Activated T-cell treated with anti-CD3 and anti-CD28 coated beads for 24 hours (primary cell): ENCODE measurements at regions not wholly inside any gene's neighbourhood (a gene's known extent, or its start where the extent isn't known, plus 50 kb on each side); places are given as distances from the start of the nearest gene placed in this dataset.
A peak's percentile ranks its signal among the peaks of the same experiment; 100 is the strongest.
"Not testable (repeated sequence)": the region's sequence is repeated elsewhere in the genome, so short reads cannot be mapped to it uniquely, and the experiment has no call there.

Experiments used
- DNase-seq: peaks from one replicate; pipeline ENCODE4 v3.0.0-alpha.2; 2020; ENCODE audit warnings: low read depth

DNA sequence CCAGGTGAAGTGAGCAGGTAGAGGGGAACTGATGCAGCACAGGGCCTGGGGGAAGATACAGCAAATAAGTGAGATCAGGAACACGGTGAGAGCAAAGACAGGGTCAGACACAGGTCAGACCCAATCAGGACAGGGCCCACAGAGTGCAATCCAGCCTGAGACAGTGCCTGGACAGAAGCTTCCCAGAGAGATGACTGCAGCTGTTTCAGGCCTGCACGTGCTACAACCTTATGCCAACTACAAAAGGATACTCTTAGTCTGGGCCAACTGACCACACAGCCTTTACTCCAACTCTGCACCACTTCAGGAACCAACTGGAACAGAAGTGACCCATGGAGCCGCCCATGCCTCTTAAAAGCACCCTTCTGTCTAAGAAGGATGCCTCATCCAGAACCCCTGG lies 228.0 kb downstream of the TOMM20 start:
- no peak for DNase-seq

DNA sequence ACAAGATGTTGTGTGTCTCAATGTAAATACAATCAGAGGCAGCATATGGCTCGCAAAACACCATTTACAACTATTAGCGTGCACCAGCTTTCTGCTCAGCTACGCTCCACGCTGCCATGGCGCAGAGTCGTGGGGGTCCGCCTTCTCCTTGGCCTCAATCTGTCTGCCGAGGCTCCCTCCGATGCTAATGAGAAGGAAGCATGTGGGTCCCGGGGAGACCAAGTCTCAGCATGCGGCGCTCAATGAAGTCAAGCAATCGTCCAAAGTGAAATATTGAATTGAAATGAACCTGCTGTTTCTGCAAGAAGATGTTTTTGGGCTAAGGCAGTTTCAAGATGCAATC lies 228.9 kb downstream of the TOMM20 start:
- DNase-seq: no peak

DNA sequence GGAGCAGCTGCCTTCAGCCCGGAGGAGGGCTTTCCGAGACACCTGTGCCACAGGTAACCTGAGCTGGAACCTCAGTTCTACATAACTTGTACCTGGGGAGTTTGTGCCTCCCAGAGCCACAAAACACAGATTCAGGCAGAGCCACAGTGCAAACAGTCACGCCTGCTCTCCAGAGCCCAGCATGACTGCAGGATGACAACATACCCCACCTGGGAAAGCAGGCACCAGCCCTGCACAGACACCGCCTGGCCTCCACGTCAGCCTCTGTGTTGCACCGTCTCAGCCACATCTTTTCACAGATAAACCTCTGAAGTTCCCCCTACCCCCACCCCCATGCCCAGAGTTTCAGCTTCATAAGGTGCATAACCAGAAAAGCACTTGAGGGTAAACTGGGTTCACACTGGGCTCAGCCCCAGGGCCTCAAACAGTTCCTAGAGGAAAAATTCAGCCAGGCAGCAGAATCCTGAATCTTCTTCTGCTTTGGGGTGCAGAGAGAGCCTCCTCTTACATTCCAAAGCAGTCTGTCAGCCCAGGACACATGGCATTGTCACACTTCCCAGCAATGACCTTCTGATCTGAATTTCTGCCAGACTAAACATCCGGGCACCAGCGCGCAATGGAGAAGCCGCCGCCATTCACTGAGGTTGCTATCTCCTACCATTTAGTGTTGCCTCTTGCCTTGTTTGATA lies 229.5 kb downstream of the TOMM20 start:
- DNase-seq: no peak

GRCh38 chr1:234898455-234899033 lies 230.1 kb downstream of the TOMM20 start:
- DNase-seq: no peak

DNA sequence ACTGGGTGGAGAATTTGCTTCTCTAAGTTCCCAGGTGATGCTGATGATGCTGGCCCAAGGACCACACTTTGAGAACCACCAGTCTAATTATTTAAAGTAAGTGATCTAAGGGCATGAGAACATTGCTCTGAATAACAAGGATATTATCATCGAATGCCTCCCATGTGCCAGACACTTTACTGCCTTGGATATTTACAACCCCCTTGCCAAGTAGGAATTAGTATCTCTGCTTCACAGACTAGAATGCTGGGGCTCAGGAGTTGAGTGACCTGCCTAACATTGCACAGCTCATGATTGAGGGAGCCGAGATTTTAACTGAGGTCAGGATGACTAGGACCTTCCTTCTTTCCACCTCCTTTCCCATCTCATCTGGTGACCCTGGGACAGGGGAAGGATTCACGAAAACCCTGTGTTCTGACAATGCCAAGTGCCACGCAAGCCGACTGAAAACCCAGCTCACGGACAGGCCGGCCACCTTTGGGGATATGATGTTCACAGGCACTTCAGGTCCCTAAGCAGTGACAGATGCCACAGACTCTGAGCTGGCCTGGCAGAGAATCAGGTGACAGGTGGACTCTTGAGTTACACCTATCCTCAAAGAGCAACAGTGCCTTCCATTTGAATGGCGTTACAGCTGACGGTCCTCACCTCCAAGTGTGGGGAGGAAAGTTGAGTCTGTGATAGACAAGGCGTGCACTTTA lies 230.7 kb downstream of the TOMM20 start:
- no peak for DNase-seq

DNA sequence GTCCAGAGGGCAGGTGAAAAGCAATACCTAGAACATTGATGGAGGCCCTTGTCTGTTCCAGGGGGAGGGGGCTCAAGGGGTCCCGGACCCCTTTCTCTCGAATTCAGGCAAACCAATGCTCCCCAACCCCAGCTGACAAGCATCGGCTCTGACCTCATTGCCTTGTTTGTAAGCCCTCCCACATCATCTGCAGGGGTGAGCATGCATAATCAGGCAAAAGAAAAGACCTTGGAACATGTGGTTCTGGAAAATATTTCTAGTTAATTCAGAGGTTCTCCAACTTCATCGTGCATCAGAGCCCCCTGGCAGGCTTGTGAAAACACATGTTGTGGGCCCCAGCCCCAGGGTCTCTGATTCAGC lies 231.3 kb downstream of the TOMM20 start:
- no peak for DNase-seq

GRCh38 chr1:234896477-234897389 lies 231.9 kb downstream of the TOMM20 start:
- no peak for DNase-seq

DNA sequence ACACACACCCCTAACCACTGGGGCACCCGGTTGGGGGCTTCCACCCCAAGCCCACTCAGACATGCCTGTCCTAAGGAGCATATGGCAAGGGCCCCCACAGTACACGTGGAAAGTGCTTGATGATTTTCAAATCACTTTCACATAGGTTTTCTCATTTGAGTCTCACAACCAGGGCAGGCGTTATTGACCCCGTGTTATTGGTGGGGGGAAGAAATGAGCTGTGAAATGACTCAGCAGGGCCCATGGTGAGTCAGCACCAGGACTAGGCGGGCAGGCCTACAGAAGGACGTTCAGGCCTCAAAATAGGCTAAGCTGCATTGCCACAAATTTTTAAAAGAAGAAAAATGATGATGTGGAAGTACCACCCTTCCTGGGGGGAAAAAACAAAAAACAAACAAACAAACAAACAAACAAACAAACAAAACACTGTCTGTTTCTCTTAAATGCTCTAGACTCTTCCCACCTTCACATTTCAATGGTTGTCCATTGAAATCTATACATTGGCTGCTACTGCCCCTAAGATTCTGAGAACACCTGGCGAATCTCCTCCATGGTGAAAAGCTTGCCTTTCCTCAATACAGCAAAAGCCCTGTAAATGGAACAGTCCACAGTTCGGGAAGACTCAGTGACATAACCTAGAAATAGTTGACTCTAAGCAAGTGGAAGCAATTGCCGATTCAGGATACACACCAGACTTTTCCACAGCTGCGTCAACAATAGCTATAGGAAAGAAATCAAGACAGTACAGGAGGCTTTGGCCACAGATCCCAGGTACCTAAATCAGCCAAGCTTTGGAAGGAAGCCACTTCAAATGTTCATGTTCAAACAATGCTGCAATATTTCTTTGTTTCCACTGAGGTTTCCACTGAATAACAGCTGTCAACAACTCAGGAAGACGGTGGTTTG lies 234.7 kb downstream of the TOMM20 start:
- DNase-seq: peak; percentile 25

GRCh38 chr1:234893359-234893724 lies 235.3 kb downstream of the TOMM20 start:
- no peak for DNase-seq

DNA sequence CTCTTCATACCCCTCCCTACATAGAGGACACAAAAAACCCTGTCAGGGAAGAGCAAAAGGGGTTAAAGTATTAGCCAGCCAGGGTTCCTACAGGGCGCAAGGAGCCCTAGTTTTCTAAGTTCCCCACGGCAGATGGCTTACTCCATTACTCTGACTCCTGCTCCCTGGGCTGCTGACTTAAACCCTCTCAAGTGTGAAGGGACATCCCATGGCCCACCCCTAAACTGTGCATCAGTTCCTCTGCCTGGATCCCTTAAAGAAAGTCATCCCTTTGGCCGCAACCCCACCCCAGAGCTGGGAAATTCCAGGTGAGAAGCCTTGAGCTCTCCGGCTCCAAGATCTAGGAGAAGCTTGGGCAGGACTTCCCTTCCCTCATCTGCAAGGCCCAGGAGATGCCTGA lies 236.0 kb downstream of the TOMM20 start:
- DNase-seq: no peak

DNA sequence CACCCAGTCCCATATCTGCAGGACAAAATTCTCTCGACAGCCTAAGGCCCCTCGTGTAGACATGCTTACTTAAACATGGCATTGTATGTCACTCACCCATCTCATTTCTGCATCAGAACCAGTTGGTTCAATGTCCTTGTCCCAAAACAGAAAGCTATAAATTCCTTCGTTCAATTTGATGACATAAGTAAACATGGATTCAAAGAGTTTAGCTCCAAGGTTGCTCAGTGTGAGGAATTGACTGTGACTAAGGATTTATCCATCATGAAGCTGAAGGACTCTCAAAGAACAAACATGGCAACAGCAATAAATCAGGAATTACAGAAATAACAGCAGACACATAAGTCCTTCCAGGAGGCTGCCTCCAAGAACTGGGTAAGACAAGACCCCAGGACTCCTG lies 237.2 kb downstream of the TOMM20 start:
- no peak for DNase-seq

- no peak for DNase-seq
Observed at GRCh38 chr1:234889643-234890042, 239.0 kb downstream of the TOMM20 start.

DNA sequence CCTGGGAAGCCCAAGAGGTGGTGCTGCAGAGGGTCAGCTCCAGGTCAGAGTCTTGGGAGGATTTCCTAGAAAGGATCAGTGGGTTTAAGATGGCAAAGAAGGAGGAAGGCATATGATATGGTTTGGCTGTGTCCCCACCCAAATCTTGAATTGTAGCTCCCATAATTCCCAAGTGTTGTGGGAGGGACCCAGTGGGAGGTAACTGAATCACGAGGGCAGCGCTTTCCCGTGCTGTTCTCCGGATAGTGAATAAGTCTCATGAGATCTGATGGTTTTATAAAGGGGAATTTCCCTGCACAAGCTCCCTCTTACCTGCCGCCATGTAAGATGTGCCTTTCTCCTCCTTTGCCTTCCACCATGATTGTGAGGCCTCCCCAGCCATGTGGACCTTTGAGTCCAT lies 240.4 kb downstream of the TOMM20 start:
- DNase-seq: not testable (repeated sequence)

- DNase-seq: no peak
Observed at GRCh38 chr1:234887016-234887900, 241.4 kb downstream of the TOMM20 start.

GRCh38 chr1:234886081-234886984 lies 242.3 kb downstream of the TOMM20 start:
- DNase-seq: no peak

DNA sequence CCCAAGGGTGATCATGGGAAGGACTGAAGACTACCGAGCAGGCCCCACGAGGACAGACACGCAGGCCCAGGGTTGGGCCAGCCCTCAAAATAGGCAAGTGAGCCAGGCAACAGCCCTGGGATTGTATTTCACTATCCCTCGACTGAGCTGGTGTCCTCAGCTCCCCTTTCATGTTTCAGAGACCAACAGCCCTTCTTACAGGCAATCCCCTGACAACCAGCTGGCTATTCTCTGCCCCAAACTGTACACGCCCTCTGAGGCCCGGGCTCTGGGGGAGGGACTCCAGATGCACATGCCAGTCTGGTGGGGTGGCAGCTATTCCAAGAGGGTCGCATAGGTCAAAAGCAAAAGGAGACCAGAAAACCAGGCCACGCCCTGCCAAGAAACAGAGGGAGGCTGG lies 243.0 kb downstream of the TOMM20 start:
- no peak for DNase-seq

- no peak for DNase-seq
Observed at GRCh38 chr1:234884701-234885100, 243.9 kb downstream of the TOMM20 start.

- no peak for DNase-seq
Observed at GRCh38 chr1:234884006-234884405, 244.6 kb downstream of the TOMM20 start.

- no peak for DNase-seq
Observed at GRCh38 chr1:234882898-234883297, 245.7 kb downstream of the TOMM20 start.
